CMK (cell line): ENCODE measurements at regions not wholly inside any gene's neighbourhood (a gene's known extent, or its start where the extent isn't known, plus 50 kb on each side); places are given as distances from the start of the nearest gene placed in this dataset.
"Not testable (repeated sequence)": the region's sequence is repeated elsewhere in the genome, so short reads cannot be mapped to it uniquely, and the experiment has no call there.

Source experiments
- DNase-seq: peaks from one replicate; pipeline ENCODE4 v3.0.0-alpha.2; 2010; ENCODE audit warnings: low read depth

DNA sequence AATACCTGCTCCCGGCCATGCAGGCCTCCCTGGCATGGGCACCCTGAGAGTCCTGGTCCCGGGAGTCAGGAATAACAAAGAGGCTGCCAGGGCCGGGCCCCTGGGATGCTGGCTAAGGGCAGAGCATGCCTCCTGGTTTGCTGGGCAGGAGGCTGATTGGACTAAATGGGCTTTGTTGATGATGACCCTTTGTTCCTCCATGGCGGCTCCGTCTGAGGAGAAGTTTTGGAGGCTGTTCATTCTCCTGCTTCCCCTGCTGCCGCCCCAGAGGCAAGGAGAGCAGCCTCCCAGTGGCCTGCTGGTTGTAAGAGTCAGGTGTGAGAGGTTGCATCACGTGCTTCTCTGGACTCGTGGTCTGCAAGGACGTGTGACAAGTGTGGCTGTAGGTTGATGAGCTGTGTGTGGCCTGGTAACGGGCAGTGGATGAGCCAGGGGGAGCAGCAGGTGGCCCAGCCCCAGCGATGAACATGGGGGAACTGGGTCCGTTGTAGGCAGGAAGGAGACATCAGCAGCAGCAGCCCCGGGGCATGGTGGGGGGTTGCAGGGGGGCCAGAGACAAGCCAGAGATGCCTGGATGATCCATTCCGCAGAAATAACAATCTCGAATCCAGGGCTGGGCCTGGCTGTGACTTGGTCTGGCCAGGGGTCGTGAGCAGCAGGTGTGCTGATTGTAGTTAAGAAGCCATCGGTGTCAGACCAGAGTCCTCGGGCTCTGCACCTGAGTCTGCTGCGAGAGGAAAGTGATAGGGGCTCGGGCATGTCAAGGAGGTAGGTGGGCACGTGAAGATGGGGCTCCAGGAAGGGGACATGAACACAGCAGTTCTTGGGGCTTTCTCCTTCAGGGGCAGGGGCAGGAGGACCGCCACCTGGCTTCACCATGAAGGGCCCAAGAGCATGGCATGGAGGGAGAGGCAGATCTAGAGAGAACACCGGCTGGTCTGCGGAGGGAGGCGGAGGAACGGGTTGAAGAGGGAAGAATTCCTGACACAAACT, 101.4 kb downstream of the TNFRSF13B start:
- no peak for DNase-seq

DNA sequence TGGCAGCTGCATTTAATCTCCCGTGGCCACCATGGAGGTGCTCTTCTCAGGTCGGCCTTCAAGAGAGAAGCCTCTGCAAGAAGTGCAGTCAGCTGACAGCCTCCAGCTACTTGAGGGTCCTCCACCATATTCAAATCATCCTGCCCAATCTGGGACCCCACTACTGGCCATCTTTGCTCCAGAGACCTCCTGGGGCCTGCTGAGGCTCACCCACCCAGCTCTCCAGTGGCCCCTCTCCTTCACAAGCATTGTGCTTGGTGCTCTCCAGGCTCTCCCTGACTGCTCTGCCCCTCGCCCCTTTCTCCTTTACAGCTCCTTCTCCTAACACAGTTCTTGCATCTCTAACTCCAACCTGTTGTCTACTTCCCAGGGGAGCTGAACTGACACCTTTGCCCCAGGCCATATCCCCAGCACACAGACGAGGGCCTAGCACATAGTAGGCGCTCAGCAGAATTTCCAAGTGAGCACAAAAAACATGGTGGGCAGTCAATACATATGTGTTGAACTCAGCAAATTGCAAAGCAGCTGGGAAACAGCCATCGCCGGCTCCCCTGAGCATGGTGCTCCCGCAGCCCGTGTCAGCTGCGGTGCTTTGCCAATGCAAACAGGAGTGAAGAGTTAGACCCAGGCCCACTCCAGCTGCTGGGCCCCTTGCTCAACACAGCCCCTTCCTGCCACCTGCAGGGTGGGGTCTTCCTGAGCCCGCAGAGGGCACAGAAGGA, 102.2 kb downstream of the TNFRSF13B start:
- DNase-seq: not testable (repeated sequence)

DNA sequence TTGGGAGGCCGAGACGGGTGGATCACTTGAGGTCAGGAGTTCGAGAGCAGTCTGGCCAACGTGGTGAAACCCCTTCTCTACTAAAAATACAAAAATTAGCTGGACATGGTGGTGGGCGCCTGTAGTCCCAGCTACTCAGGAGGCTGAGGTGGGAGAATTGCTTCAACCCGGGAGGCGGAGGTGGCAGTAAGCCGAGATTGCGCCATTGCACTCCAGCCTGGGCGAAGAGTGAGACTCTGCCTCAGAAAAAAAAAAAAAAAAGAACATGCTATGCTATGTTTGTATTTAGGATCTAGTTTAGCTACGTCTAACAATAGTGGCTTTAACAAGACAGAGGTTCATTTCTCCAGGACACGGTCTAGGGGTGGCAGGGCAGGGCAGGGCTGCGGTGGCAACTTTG, 103.3 kb downstream of the TNFRSF13B start:
- not testable (repeated sequence) for DNase-seq

DNA sequence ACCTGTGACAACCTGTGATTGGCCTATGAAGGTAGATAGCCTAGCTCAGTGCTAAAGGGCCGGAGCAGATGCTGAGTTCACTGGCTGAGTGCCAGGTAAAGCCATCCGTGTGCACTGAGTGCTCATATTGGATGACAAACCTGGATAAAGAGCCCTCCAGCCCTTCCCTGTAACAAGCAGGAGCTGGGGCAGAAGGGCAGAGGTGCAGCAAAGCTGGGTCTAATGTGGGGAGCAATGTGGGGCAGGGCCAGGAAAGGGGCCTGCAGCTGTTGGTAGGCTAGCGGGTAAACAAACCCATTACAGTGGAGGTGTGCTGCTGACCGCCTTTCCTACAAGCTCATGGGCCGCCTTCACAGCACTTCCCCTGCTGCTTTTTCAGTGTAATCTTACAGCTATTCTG, 104.4 kb downstream of the TNFRSF13B start:
- not testable (repeated sequence) for DNase-seq

DNA sequence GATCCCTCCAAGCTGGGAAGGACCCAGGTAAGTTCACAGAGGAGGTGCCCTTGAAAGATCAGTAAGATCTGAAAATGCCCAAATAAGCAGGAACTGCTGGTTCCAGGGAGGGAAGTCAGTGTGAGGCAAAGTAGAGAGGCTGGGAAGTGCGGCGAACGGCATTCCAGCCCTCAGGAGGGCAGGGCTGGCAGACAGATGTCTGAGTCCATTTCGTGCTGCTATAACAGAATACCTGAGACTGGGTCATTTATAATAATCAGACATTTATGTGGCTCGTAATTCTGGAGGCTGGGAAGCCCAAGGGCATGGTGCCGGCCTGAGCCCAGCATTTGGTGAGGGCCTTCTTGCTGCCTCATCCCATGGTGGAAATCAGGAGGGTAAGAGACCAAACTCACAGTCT, 105.1 kb downstream of the TNFRSF13B start:
- not testable (repeated sequence) for DNase-seq

DNA sequence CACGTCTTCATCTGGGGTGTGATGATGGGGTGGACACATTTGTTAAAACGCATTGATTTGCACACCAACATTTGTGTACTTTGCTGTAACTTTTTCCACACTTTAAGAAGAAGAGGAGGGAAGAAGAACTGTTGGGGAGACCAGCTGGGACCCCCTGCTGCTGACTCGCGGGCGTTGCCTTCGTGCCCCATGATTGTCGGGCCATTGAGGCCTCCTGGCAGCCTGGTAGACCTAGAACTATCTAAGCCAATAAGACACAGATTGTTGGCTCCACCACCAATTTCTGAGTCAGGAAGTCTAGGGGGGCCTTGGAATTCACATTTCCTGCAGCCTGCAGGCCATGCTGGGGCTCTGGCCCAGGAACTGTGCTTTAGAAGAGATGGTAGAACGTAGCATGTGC, 105.5 kb downstream of the TNFRSF13B start:
- no peak for DNase-seq

DNA sequence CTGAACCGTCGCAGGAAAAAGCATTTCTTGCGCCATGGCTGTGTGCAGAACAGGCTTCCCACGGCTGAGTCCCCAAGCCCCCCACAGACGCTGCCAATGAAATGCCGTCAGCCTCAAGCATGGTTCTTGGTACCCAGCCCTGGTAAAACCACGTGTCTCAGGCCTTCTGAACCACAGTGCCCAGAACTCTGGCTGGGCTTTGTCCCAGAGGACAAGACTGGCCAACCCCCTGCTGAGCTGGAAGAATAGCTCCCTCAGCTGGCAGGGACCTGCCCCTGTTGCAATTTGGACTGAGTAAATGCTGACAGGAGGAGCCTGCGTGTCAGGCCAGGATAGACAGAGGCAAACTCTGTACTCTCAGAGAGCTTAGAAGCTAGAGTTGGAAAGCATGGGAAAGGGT, 106.2 kb downstream of the TNFRSF13B start:
- DNase-seq: not testable (repeated sequence)

DNA sequence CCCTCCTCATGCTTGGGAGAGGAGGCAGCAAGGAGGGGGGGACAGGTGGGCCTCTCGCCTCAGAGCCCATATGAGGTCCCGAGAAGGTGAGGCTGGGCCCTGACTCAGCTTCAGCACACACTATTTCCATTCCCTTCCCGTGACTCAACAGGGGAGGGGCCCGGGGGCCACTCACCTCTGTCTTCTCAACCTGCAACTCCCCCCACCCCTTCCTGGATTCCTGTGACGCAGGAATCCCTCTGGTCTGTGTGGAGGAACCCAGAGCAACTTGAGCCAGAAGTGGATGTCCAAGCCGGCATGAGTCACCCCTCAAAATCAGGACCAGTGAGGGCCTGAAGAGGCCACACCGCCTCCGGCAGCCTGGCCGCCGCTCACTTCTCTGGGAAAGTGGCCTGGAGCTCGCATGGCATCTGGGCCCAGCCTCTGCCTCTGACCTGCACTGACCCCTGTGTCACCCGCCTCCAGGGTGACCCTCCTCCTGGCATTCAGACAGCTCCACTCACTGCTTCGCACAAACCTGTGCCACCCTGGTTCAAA, 106.8 kb downstream of the TNFRSF13B start:
- not testable (repeated sequence) for DNase-seq

DNA sequence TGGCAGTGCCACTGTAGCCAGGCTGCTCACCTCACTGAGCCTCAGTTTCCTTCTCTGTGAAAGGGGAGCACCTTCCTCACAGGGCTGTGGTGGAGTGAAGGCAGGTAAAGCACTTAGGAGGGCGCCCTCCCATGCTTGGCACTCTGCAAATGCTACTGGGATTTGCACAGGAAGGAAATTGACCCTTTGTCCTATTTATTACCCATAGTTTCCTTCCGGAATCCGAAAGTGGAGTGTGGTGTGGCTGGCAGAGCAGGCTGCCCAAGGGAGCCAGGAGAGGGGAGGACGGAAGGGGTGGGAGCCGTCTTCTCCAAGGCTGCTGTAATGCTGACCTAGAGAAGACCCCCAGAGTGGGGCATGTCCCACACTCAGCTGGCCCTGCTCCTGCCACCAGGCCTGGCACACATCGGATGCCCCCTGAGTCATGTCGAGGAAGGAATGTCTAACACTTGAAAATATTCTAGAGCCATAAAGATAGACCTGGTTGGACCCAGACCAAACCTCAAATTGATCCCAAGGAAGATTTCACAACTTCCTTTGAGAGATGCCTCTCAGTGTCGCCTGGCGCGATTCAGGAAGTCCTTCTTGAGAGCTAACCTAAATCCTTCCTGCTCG, 107.3 kb downstream of the TNFRSF13B start:
- DNase-seq: not testable (repeated sequence)

DNA sequence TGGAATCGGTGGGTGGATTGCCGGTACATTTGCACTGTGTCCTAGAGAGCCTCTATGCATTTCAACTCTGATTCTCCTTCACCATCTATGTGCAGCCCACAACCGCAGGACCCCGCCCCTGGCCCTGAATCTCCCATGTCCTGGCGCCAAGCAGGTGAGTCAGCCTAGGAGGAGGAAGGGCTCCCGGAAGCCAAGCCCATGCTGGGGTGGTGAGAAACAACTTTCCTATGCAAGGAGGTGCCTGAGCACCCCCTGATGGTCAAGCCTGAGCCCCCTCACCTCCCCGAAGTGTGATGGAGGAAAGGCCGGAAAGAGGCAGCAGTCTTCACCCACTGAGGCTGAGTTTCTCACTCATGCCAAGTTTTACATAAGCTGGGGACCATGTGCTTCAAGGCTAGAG, 110.8 kb downstream of the TNFRSF13B start:
- DNase-seq: not testable (repeated sequence)

DNA sequence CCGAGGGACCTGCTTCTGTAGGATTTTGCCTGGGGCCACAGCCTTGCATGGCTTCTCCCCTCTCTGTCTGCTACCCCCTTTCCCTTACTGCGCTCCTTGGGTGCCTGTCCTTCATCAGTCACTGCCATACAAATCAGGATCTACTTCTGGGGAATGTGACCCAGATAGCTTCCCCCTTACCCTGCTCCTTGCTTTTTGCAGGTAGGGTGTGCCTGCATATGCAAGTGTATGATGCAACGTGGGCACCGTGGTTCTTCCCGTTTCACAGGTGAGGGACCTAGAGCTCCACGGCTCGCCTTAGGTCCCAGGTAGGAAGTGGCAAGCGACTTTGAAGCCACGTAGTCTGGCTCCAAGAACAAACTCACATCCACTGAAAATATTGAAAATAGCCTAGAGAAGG, 111.5 kb downstream of the TNFRSF13B start:
- not testable (repeated sequence) for DNase-seq

DNA sequence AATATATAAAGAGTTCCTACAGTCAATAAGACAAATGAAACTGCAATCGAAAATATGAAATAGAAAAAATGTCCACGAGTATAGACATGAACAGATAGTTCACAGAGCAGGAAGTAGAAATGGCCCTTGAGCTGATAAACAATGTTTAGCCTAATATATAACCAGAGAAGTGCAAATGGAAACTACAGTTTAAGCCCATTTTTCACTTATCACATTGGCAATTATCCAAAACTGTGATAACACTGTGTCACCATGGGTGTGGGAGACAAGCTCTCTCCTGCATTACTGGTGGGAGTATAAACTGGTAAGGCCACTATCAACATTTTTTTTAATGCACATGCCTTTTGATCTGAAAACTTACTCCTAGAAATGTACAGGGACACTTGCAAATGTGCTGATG, 112.4 kb downstream of the TNFRSF13B start:
- DNase-seq: not testable (repeated sequence)

DNA sequence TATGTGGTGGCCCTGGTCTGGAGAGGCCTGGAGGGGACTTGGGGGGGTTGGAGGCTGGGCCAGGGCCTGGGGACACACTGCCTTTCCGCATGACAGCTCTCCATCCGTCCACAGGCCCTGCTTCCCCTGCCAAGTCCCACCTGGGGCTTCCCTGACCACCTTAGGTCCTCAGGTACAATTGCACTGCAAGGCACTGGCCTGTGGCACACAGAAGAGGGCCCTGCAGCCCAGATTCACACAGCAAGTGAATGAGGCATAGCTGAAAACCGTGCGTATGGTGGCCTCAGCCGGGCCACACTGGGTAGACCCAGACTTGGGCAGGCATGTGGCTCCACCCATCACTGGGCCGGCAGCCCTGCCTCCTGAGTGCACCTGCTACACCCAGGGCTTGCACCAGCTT, 114.2 kb downstream of the TNFRSF13B start:
- not testable (repeated sequence) for DNase-seq

DNA sequence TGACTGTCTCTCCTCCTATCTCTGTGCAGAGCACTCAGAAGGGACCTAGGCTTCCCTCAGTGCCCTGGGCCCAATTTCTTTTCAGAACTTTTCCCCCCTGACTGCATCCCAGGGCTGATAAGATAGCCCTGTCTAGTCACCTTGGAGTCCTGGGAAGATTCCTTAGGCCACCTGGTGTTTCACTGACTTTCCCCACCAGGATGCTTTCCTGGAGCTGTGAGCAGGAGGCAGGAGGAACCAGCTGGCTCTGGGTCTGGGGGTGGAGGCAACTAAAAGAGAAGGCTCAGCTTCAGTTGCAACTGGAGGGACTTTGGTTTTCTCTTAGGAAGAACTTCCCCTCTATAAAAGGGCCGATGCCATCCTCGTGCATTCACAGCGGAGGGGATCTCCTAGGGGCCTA, 115.1 kb downstream of the TNFRSF13B start:
- not testable (repeated sequence) for DNase-seq

DNA sequence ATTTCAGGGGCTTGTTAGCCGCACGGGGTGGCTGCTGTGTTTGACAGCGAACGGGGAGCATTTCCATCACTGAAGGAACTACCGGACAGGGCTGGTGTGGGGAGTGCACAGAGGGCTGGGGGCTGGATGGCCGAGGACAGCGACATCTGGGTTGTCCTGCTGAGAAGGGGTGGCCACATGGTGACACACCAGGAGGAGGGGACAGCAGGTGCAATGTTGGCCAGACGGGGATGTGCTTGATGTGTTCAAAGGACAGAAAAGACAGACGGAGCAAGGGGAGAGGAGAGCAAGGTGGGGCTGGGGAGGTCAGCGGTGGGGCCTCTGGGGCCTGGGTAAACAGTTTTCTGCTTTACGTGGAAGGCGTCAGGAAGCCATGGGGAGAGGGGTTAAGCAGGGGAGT, 115.7 kb downstream of the TNFRSF13B start:
- DNase-seq: not testable (repeated sequence)

DNA sequence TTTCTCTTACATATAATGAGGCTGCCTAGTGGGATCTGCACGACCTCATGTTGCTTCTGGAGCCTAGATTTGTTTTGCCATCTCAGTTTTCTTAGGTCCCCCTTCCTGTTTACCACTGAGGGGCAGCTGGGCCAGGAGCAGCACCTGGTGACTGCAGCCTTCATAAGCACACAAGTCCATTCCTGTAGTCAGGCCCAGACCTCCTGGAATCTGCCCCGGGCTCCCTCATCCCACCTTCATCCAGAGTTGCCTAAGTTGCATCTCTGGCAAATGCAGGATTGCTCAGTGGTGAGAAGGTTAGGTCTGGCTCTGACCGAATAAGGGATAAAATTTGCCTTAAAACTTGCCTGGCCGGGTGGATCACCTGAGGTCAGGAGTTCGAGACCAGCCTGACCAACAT, 117.3 kb downstream of the TNFRSF13B start:
- not testable (repeated sequence) for DNase-seq

DNA sequence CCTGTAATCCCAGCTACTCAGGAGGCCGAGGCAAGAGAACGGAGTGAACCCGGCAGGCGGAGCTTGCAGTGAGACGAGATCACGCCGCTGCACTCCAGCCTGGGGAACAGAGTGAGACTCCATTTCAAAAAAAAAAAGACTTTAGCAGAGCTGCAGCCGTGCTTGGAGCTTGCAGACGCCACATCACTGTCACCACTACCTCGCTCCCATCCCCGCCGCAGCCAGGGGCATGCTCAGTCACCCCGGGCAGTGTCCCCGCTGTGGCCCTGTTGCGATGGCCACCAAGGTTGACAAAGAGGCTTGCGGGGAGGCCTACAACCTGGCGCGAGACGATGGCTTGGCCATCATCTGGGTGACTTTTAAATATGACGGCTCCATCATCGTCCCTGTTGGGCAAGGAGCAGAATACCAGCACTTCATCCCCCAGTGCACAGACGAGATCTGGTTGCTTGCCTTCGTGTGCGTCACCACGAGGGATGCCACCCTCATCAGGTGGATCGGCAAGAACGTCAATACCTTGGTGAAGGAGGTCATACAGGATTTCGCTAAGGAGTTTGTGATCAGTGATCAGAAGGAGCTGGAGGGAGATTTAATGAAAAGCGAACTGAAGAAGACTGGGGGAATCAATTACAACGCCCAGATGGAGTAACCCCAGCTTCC, 118.1 kb downstream of the TNFRSF13B start:
- no peak for DNase-seq

DNA sequence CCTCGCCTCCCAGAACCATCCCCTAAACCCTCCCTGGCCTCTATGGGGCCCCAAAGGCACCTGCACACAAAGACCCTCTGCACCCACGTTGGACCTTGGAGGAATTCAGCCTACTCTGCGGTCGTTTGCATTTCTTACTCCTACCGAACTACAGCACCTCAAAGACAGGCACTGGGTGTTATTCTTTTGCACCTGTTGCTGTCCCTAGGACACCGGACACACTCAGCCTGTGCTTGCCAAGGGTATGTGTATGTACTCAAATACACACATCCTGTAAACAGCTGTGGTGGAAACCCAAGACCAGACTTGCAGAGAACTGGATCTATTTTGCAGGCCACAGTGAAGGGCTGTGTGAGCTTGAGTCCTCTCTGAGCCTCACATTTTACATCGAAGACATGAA, 122.1 kb downstream of the TNFRSF13B start:
- DNase-seq: not testable (repeated sequence)

DNA sequence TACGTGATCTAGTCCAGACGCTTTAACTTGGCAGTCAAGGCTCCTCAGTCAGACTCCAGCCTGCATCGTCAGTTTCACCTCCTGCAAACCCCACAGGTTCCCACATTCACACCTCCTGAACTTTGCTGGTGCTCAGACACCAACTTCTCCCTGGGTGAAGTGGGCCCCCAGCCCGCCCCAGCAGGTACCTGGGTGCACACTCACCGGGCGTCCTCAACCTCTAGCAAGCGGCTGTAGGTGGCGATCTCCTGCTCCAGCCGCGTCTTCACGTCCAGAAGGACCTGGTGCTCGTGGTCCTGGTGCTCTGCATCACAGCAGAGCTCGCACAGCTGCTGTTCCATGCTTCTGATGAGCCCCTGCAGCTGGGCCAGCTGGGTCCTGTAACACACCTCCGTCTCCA, 122.9 kb downstream of the TNFRSF13B start:
- DNase-seq: not testable (repeated sequence)

DNA sequence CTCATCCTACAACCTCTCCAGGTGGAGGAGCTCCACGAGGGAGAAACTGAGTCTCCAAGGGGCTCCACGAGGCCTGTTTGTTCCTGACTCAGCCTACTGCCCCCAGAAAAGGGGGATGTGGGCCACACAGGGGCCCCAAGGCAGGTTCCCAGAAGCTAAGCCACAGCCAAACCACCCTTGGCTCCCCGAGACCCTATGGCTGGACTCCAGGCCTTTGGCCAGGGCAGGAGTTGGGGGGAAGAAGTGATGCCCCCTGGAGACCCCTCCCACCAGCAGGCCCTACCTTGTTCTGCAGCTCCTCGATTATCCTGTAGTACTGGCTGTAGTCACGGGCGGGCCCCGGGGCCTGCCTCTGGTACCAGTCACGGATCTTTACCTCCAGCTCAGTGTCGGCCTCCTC, 126.8 kb downstream of the TNFRSF13B start:
- not testable (repeated sequence) for DNase-seq

DNA sequence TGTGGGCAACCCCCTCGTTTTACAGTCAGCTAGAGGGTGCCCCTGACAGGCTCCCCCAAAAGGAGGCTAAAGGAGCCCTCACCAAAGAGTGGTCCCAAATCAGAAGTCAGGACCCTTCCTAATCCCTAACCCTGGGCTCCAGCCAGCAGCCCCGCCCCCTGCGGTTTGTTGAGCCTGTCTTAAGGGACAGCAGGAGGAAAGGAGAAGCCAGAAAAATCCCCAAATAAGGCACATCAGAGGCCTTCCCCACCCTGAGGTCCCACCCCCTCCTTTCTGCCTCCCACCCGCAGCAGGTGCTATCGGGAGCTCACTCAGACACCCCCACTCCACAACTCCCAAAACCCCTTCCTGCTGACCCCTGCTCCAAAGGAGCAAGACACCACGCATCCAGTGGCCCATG, 127.2 kb downstream of the TNFRSF13B start:
- DNase-seq: not testable (repeated sequence)

DNA sequence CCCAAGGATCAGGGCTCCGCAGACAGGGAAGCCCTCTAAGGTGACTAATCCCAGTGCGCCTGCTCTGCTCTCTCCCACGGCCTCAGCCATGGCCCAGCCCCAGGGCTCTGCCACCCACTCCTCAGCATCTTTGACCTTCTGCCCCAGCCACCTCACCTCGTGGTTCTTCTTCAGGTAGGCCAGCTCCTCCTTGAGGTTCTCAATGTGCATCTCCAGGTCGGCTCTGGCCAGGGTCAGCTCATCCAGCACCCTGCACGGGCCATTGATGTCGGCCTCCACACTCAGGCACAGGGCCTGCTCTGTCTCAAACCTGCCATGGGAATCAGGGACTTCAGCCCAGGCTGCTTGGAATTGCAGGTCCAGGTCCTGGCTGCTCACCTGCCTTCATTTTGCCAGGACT, 128.4 kb downstream of the TNFRSF13B start:
- DNase-seq: not testable (repeated sequence)
